Inflammatory macrophage treated with lipopolysaccharide for 1 hour (primary cell): ENCODE measurements at regions not wholly inside any gene's neighbourhood (a gene's known extent, or its start where the extent isn't known, plus 50 kb on each side); places are given as distances from the start of the nearest gene placed in this dataset.

ENCODE experiments used
- DNase-seq, 2 donors: peaks; one replicate each; pipeline ENCODE4 v3.0.0-alpha.2; 2020 to 2022

GRCh38 chr5:158289967-158290366 lies 431.0 kb upstream of the CLINT1 start:
- no peak for DNase-seq

GRCh38 chr5:158288272-158288657 lies 429.3 kb upstream of the CLINT1 start:
- no peak for DNase-seq

- DNase-seq: no peak
These were observed 428.8 kb upstream of the CLINT1 start for GRCh38 chr5:158287643-158288271.

GRCh38 chr5:158286827-158287226 lies 427.9 kb upstream of the CLINT1 start:
- DNase-seq: no peak

- no peak for DNase-seq
These were observed 426.8 kb upstream of the CLINT1 start for GRCh38 chr5:158285698-158286097.

- no peak for DNase-seq
These were observed 425.3 kb upstream of the CLINT1 start for GRCh38 chr5:158284242-158284641.

- no peak for DNase-seq
These were observed 424.5 kb upstream of the CLINT1 start for GRCh38 chr5:158283397-158283796.

- no peak for DNase-seq
These were observed 419.4 kb upstream of the CLINT1 start for GRCh38 chr5:158278216-158278925.

- DNase-seq: no peak
These were observed 418.3 kb upstream of the CLINT1 start for GRCh38 chr5:158277276-158277675.

GRCh38 chr5:158276692-158277091 lies 417.7 kb upstream of the CLINT1 start:
- DNase-seq: no peak

- no peak for DNase-seq
These were observed 416.6 kb upstream of the CLINT1 start for GRCh38 chr5:158275511-158275910.

GRCh38 chr5:158273035-158273434 lies 414.1 kb upstream of the CLINT1 start:
- DNase-seq: no peak

GRCh38 chr5:158272409-158272808 lies 413.5 kb upstream of the CLINT1 start:
- DNase-seq: no peak

- DNase-seq: no peak
These were observed 412.1 kb upstream of the CLINT1 start for GRCh38 chr5:158270996-158271554.

GRCh38 chr5:158268286-158268685 lies 409.3 kb upstream of the CLINT1 start:
- DNase-seq: no peak

GRCh38 chr5:158267228-158267627 lies 408.3 kb upstream of the CLINT1 start:
- DNase-seq: no peak

- DNase-seq: no peak
These were observed 407.2 kb upstream of the CLINT1 start for GRCh38 chr5:158265931-158266700.

GRCh38 chr5:158265346-158265745 lies 406.4 kb upstream of the CLINT1 start:
- peak; percentile 7 to 28 for DNase-seq

- no peak for DNase-seq
These were observed 405.3 kb upstream of the CLINT1 start for GRCh38 chr5:158264264-158264663.

- DNase-seq: no peak
These were observed 402.9 kb upstream of the CLINT1 start for GRCh38 chr5:158261674-158262367.

GRCh38 chr5:158256096-158256495 lies 397.2 kb upstream of the CLINT1 start:
- peak in 1 of 2 donors; percentile 6 for DNase-seq

GRCh38 chr5:158255609-158256008 lies 396.7 kb upstream of the CLINT1 start:
- peak; percentile 25 to 33 for DNase-seq

GRCh38 chr5:158246661-158247060 lies 387.7 kb upstream of the CLINT1 start:
- DNase-seq: no peak
